D721Med (cell line): ENCODE measurements at regions not wholly inside any gene's neighbourhood (a gene's known extent, or its start where the extent isn't known, plus 50 kb on each side); places are given as distances from the start of the nearest gene placed in this dataset.
A peak's percentile ranks its signal among the peaks of the same experiment; 100 is the strongest.

Source experiments
- DNase-seq: peaks from one replicate; pipeline ENCODE4 v3.0.0; 2011; ENCODE audit warnings: low spot score; ENCODE audit not compliant: insufficient read length
- FAIRE-seq: peaks from 2 replicates; lab custom pipeline; 2011; peaks lifted over from hg19 to GRCh38; lab: Jason Lieb, UNC
- TF ChIP-seq, protein P1 (sequence below): IDR thresholded peaks from 2 replicates; pipeline ENCODE4 v1.5.1; 2012; ENCODE audit warnings: mild to moderate bottlenecking, control low read depth; ENCODE audit not compliant: insufficient read depth; ENCODE audit errors: missing control alignments

- FAIRE-seq (peak; percentile 85), DNase-seq (no peak)
- TF ChIP-seq, protein P1, sequence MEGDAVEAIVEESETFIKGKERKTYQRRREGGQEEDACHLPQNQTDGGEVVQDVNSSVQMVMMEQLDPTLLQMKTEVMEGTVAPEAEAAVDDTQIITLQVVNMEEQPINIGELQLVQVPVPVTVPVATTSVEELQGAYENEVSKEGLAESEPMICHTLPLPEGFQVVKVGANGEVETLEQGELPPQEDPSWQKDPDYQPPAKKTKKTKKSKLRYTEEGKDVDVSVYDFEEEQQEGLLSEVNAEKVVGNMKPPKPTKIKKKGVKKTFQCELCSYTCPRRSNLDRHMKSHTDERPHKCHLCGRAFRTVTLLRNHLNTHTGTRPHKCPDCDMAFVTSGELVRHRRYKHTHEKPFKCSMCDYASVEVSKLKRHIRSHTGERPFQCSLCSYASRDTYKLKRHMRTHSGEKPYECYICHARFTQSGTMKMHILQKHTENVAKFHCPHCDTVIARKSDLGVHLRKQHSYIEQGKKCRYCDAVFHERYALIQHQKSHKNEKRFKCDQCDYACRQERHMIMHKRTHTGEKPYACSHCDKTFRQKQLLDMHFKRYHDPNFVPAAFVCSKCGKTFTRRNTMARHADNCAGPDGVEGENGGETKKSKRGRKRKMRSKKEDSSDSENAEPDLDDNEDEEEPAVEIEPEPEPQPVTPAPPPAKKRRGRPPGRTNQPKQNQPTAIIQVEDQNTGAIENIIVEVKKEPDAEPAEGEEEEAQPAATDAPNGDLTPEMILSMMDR: no peak
Measured at GRCh38 chr13:72284791-72285190, 417.8 kb upstream of the DACH1 start.

- FAIRE-seq (no peak), DNase-seq (no peak)
- TF ChIP-seq, protein P1: no peak
Measured at GRCh38 chr13:72261732-72262131, 394.7 kb upstream of the DACH1 start.

DNA sequence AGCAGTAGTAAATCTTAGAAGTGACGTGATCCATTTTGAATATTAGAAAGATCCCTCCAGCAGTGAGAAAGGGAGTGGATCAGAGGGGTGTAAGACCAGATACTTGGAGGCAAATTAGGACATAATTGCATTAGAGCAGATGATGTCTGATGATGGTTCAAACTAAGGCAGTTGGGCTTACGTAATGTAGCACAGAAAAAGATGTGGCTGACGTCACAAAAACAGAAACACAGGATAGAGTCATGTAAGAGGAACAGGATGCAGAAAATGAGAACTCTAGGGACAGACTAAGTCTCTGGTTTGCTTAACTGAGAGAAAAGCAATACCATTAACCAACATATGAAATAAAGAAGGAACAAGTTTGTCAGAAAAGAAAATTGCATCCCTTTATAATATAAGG lies 392.5 kb upstream of the DACH1 start:
- FAIRE-seq: no peak
- no peak for DNase-seq
- TF ChIP-seq, protein P1: no peak

DNA sequence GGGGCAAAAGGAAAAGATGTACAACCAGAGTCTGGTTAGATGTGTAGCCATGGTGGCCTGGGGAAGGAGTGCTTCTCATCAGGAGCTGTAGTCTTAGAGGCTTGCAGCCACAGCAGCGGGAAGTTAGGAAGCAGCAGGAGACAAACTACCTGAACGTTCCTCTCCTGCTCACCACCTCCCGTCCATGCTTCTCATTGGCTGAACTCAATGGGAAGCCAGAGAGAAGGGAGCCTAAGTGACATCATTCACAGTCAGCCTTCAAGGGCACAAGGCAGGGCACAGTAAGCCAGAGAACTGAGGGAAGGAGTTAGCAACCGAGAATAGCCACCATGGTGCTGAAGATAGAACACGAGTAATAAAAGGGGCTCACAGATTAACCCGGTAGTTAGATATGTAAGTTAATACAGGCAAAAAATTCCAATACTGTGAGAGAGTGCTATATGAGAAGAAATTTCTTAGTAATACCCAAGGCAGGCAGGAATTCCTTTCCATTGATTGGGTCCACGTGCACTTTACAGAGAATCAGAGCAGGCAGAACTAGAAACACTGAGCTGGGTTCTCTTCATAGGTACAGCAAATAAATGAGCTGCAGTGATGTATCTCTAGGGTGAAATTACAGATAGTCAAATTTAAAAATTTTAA lies 391.5 kb upstream of the DACH1 start:
- no peak for DNase-seq
- no peak for FAIRE-seq
- TF ChIP-seq, protein P1: no peak

GRCh38 chr13:72255908-72256307 lies 388.9 kb upstream of the DACH1 start:
- TF ChIP-seq, protein P1: peak; percentile 52
- DNase-seq (no peak), FAIRE-seq (peak; percentile 90)

DNA sequence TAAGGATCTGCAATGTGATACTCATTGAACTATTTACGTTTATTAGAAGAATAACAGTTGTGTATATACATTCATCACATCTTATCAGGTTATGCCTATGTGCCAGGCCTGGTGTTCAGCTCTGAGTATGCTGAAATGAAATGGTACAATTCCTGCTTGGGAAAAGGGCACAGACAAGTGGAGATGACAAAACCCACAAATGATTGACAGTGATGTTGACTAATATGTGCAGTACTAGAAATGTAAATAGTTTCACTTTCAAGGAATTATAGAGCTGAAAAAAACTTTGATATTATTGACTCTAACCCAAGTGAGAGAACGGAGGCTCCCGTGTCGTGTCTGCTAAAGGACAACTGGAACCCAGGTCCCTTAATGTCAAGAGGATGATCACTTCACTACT lies 386.8 kb upstream of the DACH1 start:
- DNase-seq: no peak
- TF ChIP-seq, protein P1: no peak
- FAIRE-seq: peak; percentile 44

- TF ChIP-seq, protein P1: no peak
- FAIRE-seq: no peak
- DNase-seq: no peak
Measured at GRCh38 chr13:72246396-72246795, 379.4 kb upstream of the DACH1 start.
